GM19324 (cell line): ENCODE measurements at regions not wholly inside any gene's neighbourhood (a gene's known extent, or its start where the extent isn't known, plus 50 kb on each side); places are given as distances from the start of the nearest gene placed in this dataset.

Experiments used
- ATAC-seq: cut with Tn5 transposase; IDR thresholded peaks from one replicate; pipeline ENCODE4 v1.9.1; 2021; ENCODE audit warnings: mild to moderate bottlenecking, moderate library complexity; ENCODE audit not compliant: unreplicated experiment, low FRiP score

GRCh38 chr4:75126058-75126457 is 193.1 kb downstream of the PARM1 start:
- no peak for ATAC-seq

- no peak for ATAC-seq
These were observed 189.6 kb downstream of the PARM1 start for GRCh38 chr4:75122424-75123014.

- ATAC-seq = no peak
These were observed 185.8 kb downstream of the PARM1 start for GRCh38 chr4:75118739-75119138.

- no peak for ATAC-seq
These were observed 177.1 kb downstream of the PARM1 start for GRCh38 chr4:75110061-75110460.

- ATAC-seq = no peak
These were observed 175.1 kb downstream of the PARM1 start for GRCh38 chr4:75107755-75108612.

GRCh38 chr4:75102787-75103085 is 169.8 kb downstream of the PARM1 start:
- ATAC-seq = no peak

GRCh38 chr4:75101906-75102786 is 169.2 kb downstream of the PARM1 start:
- ATAC-seq = peak; percentile 49
